GM12873 (cell line): ENCODE measurements at regions not wholly inside any gene's neighbourhood (a gene's known extent, or its start where the extent isn't known, plus 50 kb on each side); places are given as distances from the start of the nearest gene placed in this dataset.

Experiments
- CTCF ChIP-seq: IDR thresholded peaks from 2 replicates; pipeline ENCODE4 v1.5.1; 2012; ENCODE audit warnings: low read depth, mild to moderate bottlenecking, moderate library complexity, low read length, control low read depth; ENCODE audit not compliant: insufficient read depth; ENCODE audit errors: missing control alignments

- no peak for TF ChIP-seq CTCF
Measured at GRCh38 chr3:157920822-157921700, 185.2 kb downstream of the SHOX2 start.

GRCh38 chr3:157919319-157919887, 186.8 kb downstream of the SHOX2 start:
- TF ChIP-seq CTCF, result no peak

GRCh38 chr3:157918402-157918801, 187.8 kb downstream of the SHOX2 start:
- TF ChIP-seq CTCF, result no peak

GRCh38 chr3:157916672-157917071, 189.5 kb downstream of the SHOX2 start:
- TF ChIP-seq CTCF, result no peak

- TF ChIP-seq CTCF, result no peak
Measured at GRCh38 chr3:157914882-157915281, 191.3 kb downstream of the SHOX2 start.

GRCh38 chr3:157913741-157914150, 192.5 kb downstream of the SHOX2 start:
- TF ChIP-seq CTCF, result no peak
